Activated CD4-positive, alpha-beta memory T cell treated with anti-CD3 and anti-CD28 coated beads for 36 hours (primary cell): ENCODE measurements at regions not wholly inside any gene's neighbourhood (a gene's known extent, or its start where the extent isn't known, plus 50 kb on each side); places are given as distances from the start of the nearest gene placed in this dataset.
"Not testable (repeated sequence)": the region's sequence is repeated elsewhere in the genome, so short reads cannot be mapped to it uniquely, and the experiment has no call there.

Source experiments
- CTCF ChIA-PET: fragments of 350-600 bp; sonication (Branson Sonifier 250); formaldehyde crosslinking; loops from one replicate; lab custom pipeline; 2021; ENCODE audit warnings: antibody characterized with exemption, inconsistent platforms; lab: Charles Lee
- POLR2A ChIA-PET: fragments of 350-600 bp; sonication (Branson Sonifier 250); formaldehyde crosslinking; loops from one replicate; lab custom pipeline; 2021; ENCODE audit warnings: antibody characterized with exemption; lab: Charles Lee
- DNase-seq: peaks from one replicate; pipeline ENCODE4 v3.0.0-alpha.2; 2020
- H3K27ac Mint-ChIP-seq: one replicate; pipeline ENCODE4 v1.8.0; 2021; ENCODE audit warnings: mixed read lengths
- H3K27me3 Mint-ChIP-seq: one replicate; pipeline ENCODE4 v1.8.0; 2021; ENCODE audit warnings: mixed read lengths
- H3K36me3 Mint-ChIP-seq: one replicate; pipeline ENCODE4 v1.8.0; 2021; ENCODE audit warnings: mixed read lengths
- H3K4me1 Mint-ChIP-seq: one replicate; pipeline ENCODE4 v1.8.0; 2021; ENCODE audit warnings: low read depth, mixed read lengths
- H3K4me3 Mint-ChIP-seq: one replicate; pipeline ENCODE4 v1.8.0; 2021; ENCODE audit warnings: mild to moderate bottlenecking, mixed read lengths
- H3K9me3 Mint-ChIP-seq: one replicate; pipeline ENCODE4 v1.8.0; 2021; ENCODE audit warnings: mixed read lengths
- intact Hi-C: fragments of 100-400 bp; cut with micrococcal nuclease; formaldehyde crosslinking; loops from one replicate; pipeline ENCODE4 v1.15.1; 2023

- peaks cover 10% of the 10 kb centered on the region for H3K9me3 Mint-ChIP-seq
- H3K27me3 Mint-ChIP-seq = no peaks in the 10 kb centered on the region
- DNase-seq = no peak
- intact Hi-C loops = no loop called here
- H3K4me1 Mint-ChIP-seq = no peaks in the 10 kb centered on the region
- H3K27ac Mint-ChIP-seq = no peak overlapping the region
- ChIA-PET POLR2A (no interaction called here), CTCF (no interaction called here)
- no peaks in the 10 kb centered on the region for H3K36me3 Mint-ChIP-seq
- no peak overlapping the region for H3K4me3 Mint-ChIP-seq
These were observed 326.4 kb upstream of the NAALADL2 start for GRCh38 chr3:174532776-174533175.

DNA sequence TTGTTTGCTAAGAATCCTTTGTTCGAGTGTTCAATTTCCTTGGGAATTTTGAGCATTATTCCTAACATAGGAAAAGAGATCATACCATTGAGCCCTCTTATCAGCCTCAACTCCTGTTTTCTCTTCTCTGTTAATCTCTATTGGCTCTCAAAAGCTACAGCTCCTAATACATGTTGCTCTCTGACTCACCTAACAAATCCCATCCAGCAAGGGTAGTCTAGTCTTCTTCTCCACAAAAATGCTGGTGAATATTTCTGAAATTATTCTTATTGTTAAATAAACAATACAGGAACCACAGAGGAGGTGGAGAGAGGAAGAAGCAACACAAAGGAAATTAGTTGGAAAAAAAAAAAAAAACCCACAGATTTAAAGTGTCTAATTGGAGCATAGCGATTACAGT is 325.8 kb upstream of the NAALADL2 start:
- intact Hi-C loops = no loop called here
- Mint-ChIP-seq H3K4me3 (no peak overlapping the region), H3K9me3 (peaks cover 10% of the 10 kb centered on the region), H3K36me3 (no peaks in the 10 kb centered on the region), H3K27ac (no peak overlapping the region), H3K27me3 (no peaks in the 10 kb centered on the region), H3K4me1 (no peaks in the 10 kb centered on the region)
- no peak for DNase-seq
- POLR2A ChIA-PET = no interaction called here
- CTCF ChIA-PET = no interaction called here

- Mint-ChIP-seq H3K27me3 (no peaks in the 10 kb centered on the region), H3K27ac (no peak overlapping the region), H3K4me1 (no peaks in the 10 kb centered on the region), H3K4me3 (no peak overlapping the region), H3K9me3 (peaks cover 10% of the 10 kb centered on the region), H3K36me3 (no peaks in the 10 kb centered on the region)
- ChIA-PET CTCF (no interaction called here), POLR2A (no interaction called here)
- DNase-seq = no peak
- intact Hi-C loops = no loop called here
These were observed 322.8 kb upstream of the NAALADL2 start for GRCh38 chr3:174536319-174536718.

DNA sequence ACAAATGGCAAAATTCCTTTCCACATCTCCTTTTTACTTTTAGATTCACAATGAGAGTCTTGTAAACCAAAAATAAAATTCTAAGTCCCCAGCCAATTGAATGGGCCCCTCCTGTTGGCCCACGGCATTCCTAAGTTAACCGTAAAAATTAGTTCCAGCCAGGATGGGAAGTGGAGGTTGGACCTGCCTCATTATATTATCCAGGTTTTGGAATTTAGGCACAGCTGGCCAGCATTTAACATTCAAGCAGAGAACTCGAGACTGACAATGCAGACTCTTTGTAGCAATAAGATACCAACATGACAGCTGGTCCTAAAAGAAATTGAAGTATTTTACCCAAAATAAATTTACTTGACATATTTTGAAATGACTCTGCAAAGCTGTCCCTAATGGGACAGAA is 321.0 kb upstream of the NAALADL2 start:
- Mint-ChIP-seq H3K27ac (no peak overlapping the region), H3K9me3 (peaks cover 2% of the 10 kb centered on the region)
- POLR2A ChIA-PET = no interaction called here

DNA sequence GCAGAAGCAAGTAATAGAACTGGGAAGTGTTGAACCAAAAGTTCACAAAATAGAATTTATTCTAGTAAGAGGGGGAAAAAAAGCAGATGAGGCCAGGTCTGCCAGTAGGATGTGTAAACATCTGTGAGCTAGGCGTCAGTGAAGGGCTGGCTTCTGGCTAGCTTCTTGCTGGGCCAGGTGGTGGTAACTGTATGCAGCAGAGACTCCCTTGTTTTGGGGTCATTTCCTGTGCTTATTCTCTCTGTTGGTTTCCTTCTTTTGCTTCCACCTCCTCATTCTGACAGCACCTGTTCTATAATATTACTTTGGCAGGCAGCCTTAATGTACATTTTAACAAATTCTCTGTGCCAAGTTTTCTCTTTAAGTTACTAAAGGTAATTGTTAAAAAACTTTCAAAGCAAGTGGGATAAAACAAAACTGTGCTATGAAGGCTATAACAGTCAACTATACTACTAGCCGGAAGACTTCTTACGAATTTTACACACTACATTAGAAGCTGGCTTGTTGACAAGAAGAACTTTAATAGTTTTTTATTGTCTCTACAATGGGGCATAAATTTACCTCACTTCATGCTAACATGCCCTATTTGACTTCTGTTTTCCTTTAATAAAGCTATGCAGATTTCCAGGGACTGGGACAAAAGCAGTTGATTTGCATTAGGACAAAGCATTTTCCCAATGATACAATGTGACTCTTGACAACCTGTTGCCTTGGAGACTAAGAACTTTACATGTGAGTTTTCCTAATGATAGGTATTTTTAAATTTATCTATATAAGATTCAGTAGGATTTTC is 318.8 kb upstream of the NAALADL2 start:
- no peak overlapping the region for H3K27ac Mint-ChIP-seq
- CTCF ChIA-PET = no interaction called here
- H3K36me3 Mint-ChIP-seq = no peaks in the 10 kb centered on the region
- peaks cover 2% of the 10 kb centered on the region for H3K9me3 Mint-ChIP-seq
- H3K4me1 Mint-ChIP-seq = no peaks in the 10 kb centered on the region
- POLR2A ChIA-PET = no interaction called here
- H3K4me3 Mint-ChIP-seq = no peak overlapping the region
- intact Hi-C loops = no loop called here
- H3K27me3 Mint-ChIP-seq = no peaks in the 10 kb centered on the region
- DNase-seq = no peak

More for the DNA sequence above, 321.0 kb upstream of the NAALADL2 start:
- intact Hi-C loops = no loop called here
- CTCF ChIA-PET = no interaction called here
- Mint-ChIP-seq H3K4me3 (no peak overlapping the region), H3K36me3 (no peaks in the 10 kb centered on the region), H3K27me3 (no peaks in the 10 kb centered on the region), H3K4me1 (no peaks in the 10 kb centered on the region)
- DNase-seq = no peak

DNA sequence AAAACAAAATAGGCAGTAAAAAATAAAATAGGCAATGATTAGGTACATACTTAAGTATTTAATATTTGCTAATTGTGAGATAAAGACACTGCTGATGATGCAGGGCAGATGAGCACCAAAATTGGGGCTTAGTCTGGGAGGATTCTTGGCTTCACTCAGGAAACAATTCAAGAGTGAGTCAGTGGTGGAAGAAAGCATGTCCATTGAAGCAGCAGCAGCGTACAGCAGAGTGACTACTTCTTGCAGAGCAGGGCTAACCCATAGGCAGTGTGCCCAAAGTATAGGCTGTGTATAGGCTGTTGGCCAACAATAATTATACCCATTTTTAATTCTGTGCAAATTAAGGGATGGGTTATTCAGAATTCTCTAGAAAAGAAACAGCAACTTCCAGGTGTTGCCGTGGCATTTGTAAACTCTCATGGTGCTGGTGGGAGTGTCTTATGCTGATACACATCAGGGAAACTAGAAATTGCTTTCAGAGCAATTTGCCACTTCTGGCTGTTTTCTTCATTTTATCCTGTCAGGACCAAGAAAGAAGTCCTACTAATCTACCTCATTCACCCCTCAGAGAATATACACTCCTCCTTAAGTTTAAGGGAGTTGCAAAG is 317.3 kb upstream of the NAALADL2 start:
- ChIA-PET CTCF (no interaction called here), POLR2A (no interaction called here)
- H3K9me3 Mint-ChIP-seq = peaks cover 2% of the 10 kb centered on the region
- no peak for DNase-seq
- H3K4me3 Mint-ChIP-seq = no peak overlapping the region
- H3K27ac Mint-ChIP-seq = no peak overlapping the region
- intact Hi-C loops = no loop called here
- H3K4me1 Mint-ChIP-seq = no peaks in the 10 kb centered on the region
- H3K36me3 Mint-ChIP-seq = no peaks in the 10 kb centered on the region
- no peaks in the 10 kb centered on the region for H3K27me3 Mint-ChIP-seq

DNA sequence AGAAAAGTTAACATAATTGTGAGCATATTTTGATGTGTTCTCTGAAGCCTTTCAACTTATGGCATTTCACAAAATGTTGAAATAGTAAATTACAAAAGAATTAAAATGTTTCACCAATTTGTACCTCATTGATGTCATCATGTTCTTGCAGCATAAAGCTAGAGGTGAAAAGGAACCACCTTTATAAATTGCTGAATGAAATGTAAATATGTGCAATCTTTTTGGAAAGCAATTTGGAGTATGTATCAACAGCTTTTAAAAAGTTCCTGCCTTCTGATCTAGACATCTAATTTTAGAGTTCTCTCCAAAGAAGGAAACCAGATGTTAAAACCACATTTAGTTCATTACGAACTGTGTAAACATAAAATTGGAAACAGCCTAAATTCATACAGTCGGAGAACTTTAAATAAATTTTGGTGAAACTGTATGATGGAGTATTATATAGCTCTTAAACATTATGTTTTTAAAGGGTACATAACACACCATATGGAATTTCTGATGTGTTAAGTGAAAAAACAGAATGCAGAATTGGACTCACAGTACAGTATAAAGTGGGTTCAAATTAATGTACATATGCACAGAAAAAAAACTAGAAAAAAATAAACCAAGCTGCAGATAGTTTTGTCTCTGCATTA is 311.2 kb upstream of the NAALADL2 start:
- no peaks in the 10 kb centered on the region for H3K27me3 Mint-ChIP-seq
- no peaks in the 10 kb centered on the region for H3K4me1 Mint-ChIP-seq
- ChIA-PET CTCF (no interaction called here), POLR2A (no interaction called here)
- DNase-seq = no peak
- H3K4me3 Mint-ChIP-seq = no peak overlapping the region
- no peaks in the 10 kb centered on the region for H3K9me3 Mint-ChIP-seq
- no peak overlapping the region for H3K27ac Mint-ChIP-seq
- no peaks in the 10 kb centered on the region for H3K36me3 Mint-ChIP-seq
- intact Hi-C loops = no loop called here

GRCh38 chr3:174548841-174549623 is 310.1 kb upstream of the NAALADL2 start:
- Mint-ChIP-seq H3K4me3 (no peak overlapping the region), H3K4me1 (no peaks in the 10 kb centered on the region), H3K9me3 (no peaks in the 10 kb centered on the region), H3K27me3 (no peaks in the 10 kb centered on the region), H3K27ac (no peak overlapping the region), H3K36me3 (no peaks in the 10 kb centered on the region)
- intact Hi-C loops = no loop called here
- ChIA-PET POLR2A (no interaction called here), CTCF (no interaction called here)
- no peak for DNase-seq

GRCh38 chr3:174581558-174581957 is 277.6 kb upstream of the NAALADL2 start:
- Mint-ChIP-seq H3K36me3 (no peaks in the 10 kb centered on the region), H3K9me3 (peaks cover 5% of the 10 kb centered on the region), H3K4me3 (no peak overlapping the region), H3K4me1 (no peaks in the 10 kb centered on the region), H3K27me3 (no peaks in the 10 kb centered on the region), H3K27ac (no peak overlapping the region)
- no peak for DNase-seq
- intact Hi-C loops = no loop called here
- POLR2A ChIA-PET = no interaction called here
- CTCF ChIA-PET = no interaction called here

DNA sequence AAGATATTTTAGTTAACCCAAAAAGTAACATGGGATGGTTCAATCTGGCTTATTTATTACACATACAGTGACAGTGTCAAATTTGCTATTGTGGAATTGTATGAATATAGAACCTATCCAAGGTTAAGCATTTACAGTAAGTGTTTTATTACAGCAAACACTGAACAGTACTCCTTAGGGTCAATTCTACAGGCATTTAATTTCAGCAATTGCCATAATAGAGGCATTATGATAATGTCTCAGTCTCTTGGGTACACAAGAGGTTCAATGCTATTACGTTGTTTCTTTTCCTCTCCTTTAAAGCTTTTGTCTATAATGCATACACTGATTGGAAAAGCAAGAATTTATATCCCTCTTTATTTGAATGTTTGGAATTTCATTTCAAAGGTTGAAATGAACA is 275.7 kb upstream of the NAALADL2 start:
- intact Hi-C loops = no loop called here
- H3K27me3 Mint-ChIP-seq = no peaks in the 10 kb centered on the region
- no peak overlapping the region for H3K4me3 Mint-ChIP-seq
- DNase-seq = no peak
- ChIA-PET CTCF (no interaction called here), POLR2A (no interaction called here)
- H3K36me3 Mint-ChIP-seq = no peaks in the 10 kb centered on the region
- peaks cover 13% of the 10 kb centered on the region for H3K9me3 Mint-ChIP-seq
- H3K27ac Mint-ChIP-seq = no peak overlapping the region
- H3K4me1 Mint-ChIP-seq = no peaks in the 10 kb centered on the region

- CTCF ChIA-PET, H3K36me3 Mint-ChIP-seq: not testable (repeated sequence)
These were observed 272.0 kb upstream of the NAALADL2 start for GRCh38 chr3:174587137-174587536.

DNA sequence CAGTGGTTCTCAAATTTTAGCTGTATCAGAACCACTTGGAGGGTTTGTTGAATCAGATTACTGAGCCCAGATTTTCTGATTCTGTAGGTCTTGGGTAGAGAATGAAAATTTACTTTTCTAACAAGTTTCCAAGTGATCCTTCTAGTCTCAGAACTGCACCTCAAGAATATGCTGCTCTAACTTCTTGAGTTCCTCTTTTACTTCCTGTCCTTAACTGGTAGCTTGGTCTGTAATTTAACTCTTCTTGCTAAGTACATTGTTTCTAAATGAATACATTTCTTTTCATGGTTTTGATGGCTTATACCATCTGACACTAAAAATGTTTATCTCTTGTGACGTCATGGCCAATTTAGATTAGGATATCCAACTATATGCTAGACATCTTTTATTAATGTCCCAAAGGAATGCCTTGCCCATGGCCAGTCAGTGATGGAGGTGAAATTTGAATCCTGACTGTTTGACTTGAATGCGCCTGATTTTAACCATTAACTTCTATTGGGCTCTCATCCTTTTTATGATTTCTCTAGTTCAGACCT is 262.6 kb upstream of the NAALADL2 start:
- Mint-ChIP-seq H3K27me3 (no peaks in the 10 kb centered on the region), H3K36me3 (no peaks in the 10 kb centered on the region), H3K9me3 (peaks cover 10% of the 10 kb centered on the region), H3K4me3 (no peak overlapping the region), H3K27ac (no peak overlapping the region), H3K4me1 (no peaks in the 10 kb centered on the region)
- DNase-seq = no peak
- ChIA-PET POLR2A (no interaction called here), CTCF (no interaction called here)
- intact Hi-C loops = no loop called here

More at GRCh38 chr3:174587137-174587536, 272.0 kb upstream of the NAALADL2 start:
- H3K4me1 Mint-ChIP-seq, H3K4me3 Mint-ChIP-seq, H3K27me3 Mint-ChIP-seq, intact Hi-C loops, H3K27ac Mint-ChIP-seq, POLR2A ChIA-PET, DNase-seq: not testable (repeated sequence)
- peaks cover 14% of the 10 kb centered on the region for H3K9me3 Mint-ChIP-seq
